BJ (cell line): ENCODE measurements at regions not wholly inside any gene's neighbourhood (a gene's known extent, or its start where the extent isn't known, plus 50 kb on each side); places are given as distances from the start of the nearest gene placed in this dataset.

ENCODE experiments used
- CTCF ChIA-PET: fragments of 350-600 bp; formaldehyde crosslinking; extraction: SDS; loops from one replicate; lab custom pipeline; 2021; ENCODE audit warnings: antibody characterized with exemption, inconsistent platforms; lab: Yijun Ruan, JAX
- POLR2A ChIA-PET: fragments of 300-600 bp; sonication (Branson Sonifier 250); formaldehyde crosslinking; extraction: SDS; loops from one replicate; lab custom pipeline; 2021; ENCODE audit warnings: antibody characterized with exemption; lab: Charles Lee
- DNase-seq: peaks from one replicate; pipeline ENCODE4 v3.0.0-alpha.2; 2011; ENCODE audit warnings: low read depth
- H3K27me3 ChIP-seq: 2 replicates; pipeline ENCODE4 v1.6.0; 2011; ENCODE audit warnings: low read length; ENCODE audit not compliant: control insufficient read depth, insufficient read depth
- H3K36me3 ChIP-seq: 2 replicates; pipeline ENCODE4 v1.5.1; 2011; ENCODE audit warnings: low read length; ENCODE audit not compliant: control insufficient read depth, insufficient read depth
- H3K4me3 ChIP-seq: 2 replicates; pipeline ENCODE4 v1.5.1; 2011; ENCODE audit warnings: low read depth, mild to moderate bottlenecking, control low read depth, low read length
- TF ChIP-seq, protein P1 (sequence below): IDR thresholded peaks from 2 replicates; pipeline ENCODE4 v1.5.1; 2011; ENCODE audit warnings: low read depth, mild to moderate bottlenecking, control low read depth, inconsistent platforms, low read length, moderate library complexity; ENCODE audit not compliant: insufficient read depth

DNA sequence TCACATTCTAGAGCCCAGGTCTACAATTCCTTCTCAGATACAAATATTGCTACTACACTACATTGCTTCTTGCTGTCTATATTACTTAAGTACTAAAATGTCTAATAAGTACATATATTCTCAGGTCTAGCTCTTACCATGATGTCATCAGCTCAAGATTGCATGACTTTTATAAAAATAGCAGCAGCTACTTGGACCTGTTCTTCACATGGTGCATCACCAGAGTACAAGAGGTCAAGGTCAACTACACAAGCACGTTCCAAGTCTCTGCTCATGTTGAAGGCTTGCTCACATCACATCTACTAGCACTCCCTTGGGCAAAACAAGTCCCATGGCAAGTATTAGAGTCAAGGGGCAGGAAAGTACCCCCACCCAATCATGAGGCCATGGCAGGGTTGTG is 465.6 kb downstream of the MED13L start:
- TF ChIP-seq, protein P1, sequence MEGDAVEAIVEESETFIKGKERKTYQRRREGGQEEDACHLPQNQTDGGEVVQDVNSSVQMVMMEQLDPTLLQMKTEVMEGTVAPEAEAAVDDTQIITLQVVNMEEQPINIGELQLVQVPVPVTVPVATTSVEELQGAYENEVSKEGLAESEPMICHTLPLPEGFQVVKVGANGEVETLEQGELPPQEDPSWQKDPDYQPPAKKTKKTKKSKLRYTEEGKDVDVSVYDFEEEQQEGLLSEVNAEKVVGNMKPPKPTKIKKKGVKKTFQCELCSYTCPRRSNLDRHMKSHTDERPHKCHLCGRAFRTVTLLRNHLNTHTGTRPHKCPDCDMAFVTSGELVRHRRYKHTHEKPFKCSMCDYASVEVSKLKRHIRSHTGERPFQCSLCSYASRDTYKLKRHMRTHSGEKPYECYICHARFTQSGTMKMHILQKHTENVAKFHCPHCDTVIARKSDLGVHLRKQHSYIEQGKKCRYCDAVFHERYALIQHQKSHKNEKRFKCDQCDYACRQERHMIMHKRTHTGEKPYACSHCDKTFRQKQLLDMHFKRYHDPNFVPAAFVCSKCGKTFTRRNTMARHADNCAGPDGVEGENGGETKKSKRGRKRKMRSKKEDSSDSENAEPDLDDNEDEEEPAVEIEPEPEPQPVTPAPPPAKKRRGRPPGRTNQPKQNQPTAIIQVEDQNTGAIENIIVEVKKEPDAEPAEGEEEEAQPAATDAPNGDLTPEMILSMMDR, result no peak
- peaks cover 4% of the 10 kb centered on the region for H3K27me3 ChIP-seq
- H3K4me3 ChIP-seq, result no peak overlapping the region
- ChIA-PET CTCF (interaction anchor here (1.8 kb wide), 1 partner anchor 9 kb away, joined by 3 read pairs; no protein-coding TSS in a partner anchor), POLR2A (no interaction called here)
- H3K36me3 ChIP-seq, result no peaks in the 10 kb centered on the region
- no peak for DNase-seq

DNA sequence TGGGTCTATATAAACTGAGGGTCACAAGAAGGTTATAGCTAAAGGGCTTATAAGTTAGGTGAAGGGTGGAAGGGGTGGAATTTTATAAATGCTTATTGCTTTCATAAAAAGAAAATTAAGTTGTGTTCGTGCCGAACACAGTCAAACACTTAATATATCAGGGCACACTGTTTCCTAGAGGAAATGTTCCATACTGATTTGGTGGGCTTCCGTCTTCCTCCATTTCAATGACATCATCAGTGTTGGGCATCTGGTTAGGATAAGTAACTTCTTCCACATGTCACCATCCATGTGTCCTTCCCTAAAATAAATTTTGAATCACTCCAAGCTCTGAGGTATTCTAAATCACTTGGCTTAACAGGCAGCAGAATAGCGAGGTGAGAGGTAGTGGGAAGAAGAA is 466.4 kb downstream of the MED13L start:
- ChIA-PET CTCF (interaction anchor here (1.8 kb wide), 1 partner anchor 10 kb away, joined by 3 read pairs; no protein-coding TSS in a partner anchor), POLR2A (no interaction called here)
- Histone ChIP-seq H3K27me3 (peaks cover 4% of the 10 kb centered on the region), H3K36me3 (no peaks in the 10 kb centered on the region), H3K4me3 (no peak overlapping the region)
- DNase-seq, result no peak
- TF ChIP-seq, protein P1, result no peak

DNA sequence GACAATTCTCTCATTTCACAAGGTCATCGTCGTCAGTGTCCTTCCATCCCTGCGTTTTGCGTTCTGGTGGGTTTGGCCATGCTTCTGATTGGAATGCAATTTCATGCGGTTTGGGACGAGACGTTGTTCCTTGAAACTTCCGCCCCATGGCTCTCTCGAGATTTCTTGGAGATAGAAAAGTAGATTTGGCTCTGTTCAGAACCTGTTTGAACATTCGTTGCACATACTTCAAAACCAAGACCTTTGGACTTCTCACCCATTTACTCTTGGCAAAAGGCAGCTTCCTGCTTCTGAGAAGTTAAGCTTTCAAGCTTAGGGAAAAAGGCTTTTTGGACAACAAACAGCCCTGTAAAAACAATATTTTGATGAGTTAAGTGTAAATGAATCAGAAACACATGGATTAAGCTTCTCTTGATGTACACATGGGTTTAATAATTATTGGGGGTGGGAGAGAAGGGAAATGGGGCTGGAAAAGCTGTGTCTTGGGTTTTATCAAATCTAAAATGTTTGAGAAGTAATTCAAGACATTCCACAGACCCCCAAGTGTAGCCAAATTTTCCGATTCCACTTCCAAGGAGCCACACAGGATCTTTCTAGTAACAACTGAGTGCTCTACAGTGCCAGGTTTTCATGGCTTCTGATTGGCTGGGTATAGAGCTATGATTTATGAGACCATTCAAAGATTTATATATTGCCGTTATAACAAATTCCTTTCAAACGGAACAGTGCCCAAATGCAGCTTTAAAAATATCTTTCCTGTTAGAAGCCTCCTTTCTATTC is 467.2 kb downstream of the MED13L start:
- Histone ChIP-seq H3K4me3 (no peak overlapping the region), H3K36me3 (no peaks in the 10 kb centered on the region), H3K27me3 (peaks cover 4% of the 10 kb centered on the region)
- no peak for DNase-seq
- TF ChIP-seq, protein P1, result no peak
- CTCF ChIA-PET, result interaction anchor here (0.9 to 1.8 kb wide), 2 partner anchors 10 to 107 kb away, joined by 3 read pairs; no protein-coding TSS in a partner anchor
- POLR2A ChIA-PET, result no interaction called here

DNA sequence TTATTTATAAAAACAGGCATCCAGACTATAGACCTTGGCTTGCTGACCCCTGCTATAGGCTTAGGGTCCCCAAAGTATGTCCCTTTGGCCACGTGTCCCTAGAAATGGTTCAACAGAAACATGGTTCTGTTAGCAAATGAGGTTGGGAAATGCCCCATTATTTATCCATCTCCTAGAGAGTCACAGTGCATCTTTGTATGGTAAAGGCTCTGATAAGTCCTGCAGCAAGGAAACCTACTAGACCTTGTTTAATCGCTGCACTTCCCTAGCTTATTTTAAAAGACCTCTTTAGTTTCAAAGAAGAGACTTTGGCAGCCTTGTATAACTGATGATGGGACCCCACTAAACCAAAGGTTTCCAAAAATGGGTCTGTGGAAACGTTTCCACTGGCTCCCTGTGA is 471.5 kb downstream of the MED13L start:
- Histone ChIP-seq H3K36me3 (no peaks in the 10 kb centered on the region), H3K27me3 (peaks cover 4% of the 10 kb centered on the region), H3K4me3 (no peak overlapping the region)
- ChIA-PET CTCF (no interaction called here), POLR2A (no interaction called here)
- no peak for DNase-seq
- TF ChIP-seq, protein P1, result no peak

DNA sequence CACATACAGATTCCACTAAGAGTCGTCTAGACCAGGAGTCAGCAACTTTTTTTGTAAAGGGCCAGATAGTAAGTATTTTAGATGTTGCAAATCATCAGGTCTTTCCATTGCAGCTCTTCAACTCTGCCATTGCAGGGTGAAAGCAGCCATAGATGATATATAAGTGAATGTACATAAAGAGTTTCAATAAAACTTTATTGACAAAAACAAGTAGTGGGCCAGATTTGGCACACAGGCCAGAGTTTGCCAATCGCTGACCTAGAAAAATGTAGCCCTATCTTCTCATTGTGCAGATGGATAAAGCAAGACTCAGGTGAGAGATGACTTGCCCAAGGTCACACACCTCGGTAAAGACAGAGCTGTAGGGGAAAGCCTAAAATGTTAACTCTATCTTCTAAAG is 474.7 kb downstream of the MED13L start:
- H3K27me3 ChIP-seq, result no peaks in the 10 kb centered on the region
- POLR2A ChIA-PET, result no interaction called here
- H3K4me3 ChIP-seq, result no peak overlapping the region
- CTCF ChIA-PET, result interaction anchor here (1.0 kb wide), 1 partner anchor 15 kb away, joined by 3 read pairs; no protein-coding TSS in a partner anchor
- no peak for DNase-seq
- no peaks in the 10 kb centered on the region for H3K36me3 ChIP-seq
- TF ChIP-seq, protein P1, result no peak
